ENCODE measurements at regions not wholly inside any gene's neighbourhood (a gene's known extent, or its start where the extent isn't known, plus 50 kb on each side); places are given as distances from the start of the nearest gene placed in this dataset.

- H3K4me3 ChIP-seq (ENCODE audit: control insufficient read depth, low read depth, low read length): no peak overlapping the region
- DNase-seq (ENCODE audit: low read depth): no peak
- no peak for TF ChIP-seq CTCF (IDR thresholded peaks at IDR 0.05; ENCODE audit: control insufficient read depth, insufficient read depth, low read depth, low read length, missing control alignments)
Observed at GRCh38 chr16:85208181-85208580, 95.9 kb upstream of the CIBAR2 start.

- H3K4me3 ChIP-seq (ENCODE audit: control insufficient read depth, low read depth, low read length): no peak overlapping the region
- TF ChIP-seq CTCF (IDR thresholded peaks at IDR 0.05; ENCODE audit: control insufficient read depth, insufficient read depth, low read depth, low read length, missing control alignments): no peak
Observed at GRCh38 chr16:85208643-85209520, 96.6 kb upstream of the CIBAR2 start.

GRCh38 chr16:85209526-85210121 lies 97.4 kb upstream of the CIBAR2 start:
- no peak for DNase-seq (ENCODE audit: low read depth)
- TF ChIP-seq CTCF (IDR thresholded peaks at IDR 0.05; ENCODE audit: control insufficient read depth, insufficient read depth, low read depth, low read length, missing control alignments): no peak
- H3K4me3 ChIP-seq (ENCODE audit: control insufficient read depth, low read depth, low read length): no peak overlapping the region

More at GRCh38 chr16:85208643-85209520, 96.6 kb upstream of the CIBAR2 start:
- DNase-seq (ENCODE audit: low read depth): no peak

- TF ChIP-seq CTCF (IDR thresholded peaks at IDR 0.05; ENCODE audit: control insufficient read depth, insufficient read depth, low read depth, low read length, missing control alignments): no peak
- no peak overlapping the region for H3K4me3 ChIP-seq (ENCODE audit: control insufficient read depth, low read depth, low read length)
- DNase-seq (ENCODE audit: low read depth): no peak
Observed at GRCh38 chr16:85210423-85211169, 98.3 kb upstream of the CIBAR2 start.

- no peak for DNase-seq (ENCODE audit: low read depth)
Observed at GRCh38 chr16:85211271-85211801, 99.1 kb upstream of the CIBAR2 start.

More at GRCh38 chr16:85211271-85211801, 99.1 kb upstream of the CIBAR2 start:
- TF ChIP-seq CTCF (IDR thresholded peaks at IDR 0.05; ENCODE audit: control insufficient read depth, insufficient read depth, low read depth, low read length, missing control alignments): no peak
- no peak overlapping the region for H3K4me3 ChIP-seq (ENCODE audit: control insufficient read depth, low read depth, low read length)
